WTC11 (cell line): ENCODE measurements at regions not wholly inside any gene's neighbourhood (a gene's known extent, or its start where the extent isn't known, plus 50 kb on each side); places are given as distances from the start of the nearest gene placed in this dataset.

Experiments used
- CTCF ChIP-seq: fragments of 200-600 bp; IDR thresholded peaks from 2 replicates; pipeline ENCODE4 v1.8.0; 2022; ENCODE audit warnings: antibody characterized with exemption
- KAT7 ChIP-seq: sonication (generic); formaldehyde crosslinking; IDR thresholded peaks from 2 replicates; pipeline ENCODE4 v1.8.1; 2023; ENCODE audit warnings: missing genetic modification reagents, mild to moderate bottlenecking, borderline replicate concordance
- SMAD4 ChIP-seq: sonication (generic); formaldehyde crosslinking; IDR thresholded peaks from 2 replicates; pipeline ENCODE4 v1.8.0; 2022; ENCODE audit warnings: mild to moderate bottlenecking, missing genetic modification reagents
- ZNF416 ChIP-seq: fragments of 250-450 bp; sonication (Bioruptor Pico); IDR thresholded peaks from 2 replicates; pipeline ENCODE4 v1.9.0; 2021; ENCODE audit warnings: mild to moderate bottlenecking, inconsistent platforms

GRCh38 chr12:29054858-29055663 lies 94.0 kb upstream of the FAR2 start:
- TF ChIP-seq CTCF, result no peak
- no peak for TF ChIP-seq KAT7 (CRISPR knock-in tag)
- no peak for TF ChIP-seq ZNF416 (CRISPR knock-in tag)
- no peak for TF ChIP-seq SMAD4 (CRISPR knock-in tag)
